ENCODE measurements at regions not wholly inside any gene's neighbourhood (a gene's known extent, or its start where the extent isn't known, plus 50 kb on each side); places are given as distances from the start of the nearest gene placed in this dataset.

- DNase-seq: no peak
Measured at GRCh38 chr20:57038608-57039440, 227.6 kb downstream of the BMP7 start.

DNA sequence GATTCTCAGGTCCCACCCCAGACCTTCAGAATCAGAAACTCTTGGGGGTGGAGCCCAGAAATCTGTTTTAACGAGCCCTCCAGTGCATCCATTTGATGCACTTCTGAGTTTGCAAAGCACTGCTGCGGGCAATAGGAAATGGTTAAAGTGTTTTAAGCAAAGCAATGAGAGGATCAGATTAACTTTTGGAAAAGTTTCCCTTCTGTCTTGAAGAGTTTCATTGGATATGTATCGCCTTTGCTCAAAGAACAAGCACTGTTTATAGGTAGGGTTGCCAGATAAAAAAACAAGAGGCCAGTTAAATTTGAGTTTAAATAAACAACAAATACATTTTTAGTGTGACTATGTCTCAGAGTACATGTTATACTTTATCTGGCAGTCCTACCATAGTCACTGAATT lies 226.0 kb downstream of the BMP7 start:
- DNase-seq: no peak

GRCh38 chr20:57040924-57041323 lies 225.5 kb downstream of the BMP7 start:
- no peak for DNase-seq

DNA sequence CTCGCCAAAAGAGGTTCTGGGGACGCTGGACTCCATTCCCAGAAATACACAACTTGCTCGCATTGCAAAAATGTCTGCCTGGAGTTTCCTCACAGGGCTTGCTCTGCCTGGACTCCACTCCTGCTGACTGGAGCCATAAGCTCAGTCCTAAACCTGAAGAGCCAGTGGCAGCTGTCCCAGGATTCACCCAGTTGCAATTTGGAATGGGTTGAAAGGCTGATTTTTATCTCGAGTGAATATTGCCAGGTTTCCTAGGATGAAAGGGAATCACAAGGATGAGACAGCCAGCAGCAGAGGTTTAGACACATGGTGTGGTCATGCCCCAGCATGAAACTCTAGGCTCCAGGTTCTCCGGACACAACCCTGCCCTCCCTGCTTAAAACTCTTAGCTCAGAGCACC lies 223.3 kb downstream of the BMP7 start:
- DNase-seq: no peak

- DNase-seq: no peak
Measured at GRCh38 chr20:57043669-57044268, 222.7 kb downstream of the BMP7 start.

- DNase-seq: no peak
Measured at GRCh38 chr20:57047281-57048026, 219.0 kb downstream of the BMP7 start.

- no peak for DNase-seq
Measured at GRCh38 chr20:57048027-57048869, 218.2 kb downstream of the BMP7 start.

- DNase-seq: no peak
Measured at GRCh38 chr20:57049296-57049695, 217.1 kb downstream of the BMP7 start.

GRCh38 chr20:57051096-57051495 lies 215.3 kb downstream of the BMP7 start:
- DNase-seq: no peak

DNA sequence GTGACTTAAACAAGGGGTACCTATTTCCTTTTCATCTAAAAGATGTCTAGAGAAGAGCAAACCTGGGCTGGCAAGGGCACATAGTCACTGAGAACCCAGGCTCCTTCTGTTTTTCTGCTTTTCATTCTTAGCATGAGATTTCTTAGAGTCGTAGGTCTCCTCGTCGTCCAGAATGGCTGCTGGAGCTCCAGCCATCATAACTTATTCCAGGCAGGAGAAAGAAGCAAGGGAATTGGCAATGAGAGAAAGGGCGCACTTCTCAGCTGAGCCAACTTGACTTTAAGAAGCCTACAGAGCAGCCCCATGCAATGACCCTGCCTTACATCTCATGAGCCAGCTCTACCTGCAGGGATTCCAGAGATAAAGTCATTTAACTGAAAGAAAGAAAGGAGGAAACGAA lies 213.4 kb downstream of the BMP7 start:
- DNase-seq: no peak

- DNase-seq: no peak
Measured at GRCh38 chr20:57053793-57054552, 212.5 kb downstream of the BMP7 start.

DNA sequence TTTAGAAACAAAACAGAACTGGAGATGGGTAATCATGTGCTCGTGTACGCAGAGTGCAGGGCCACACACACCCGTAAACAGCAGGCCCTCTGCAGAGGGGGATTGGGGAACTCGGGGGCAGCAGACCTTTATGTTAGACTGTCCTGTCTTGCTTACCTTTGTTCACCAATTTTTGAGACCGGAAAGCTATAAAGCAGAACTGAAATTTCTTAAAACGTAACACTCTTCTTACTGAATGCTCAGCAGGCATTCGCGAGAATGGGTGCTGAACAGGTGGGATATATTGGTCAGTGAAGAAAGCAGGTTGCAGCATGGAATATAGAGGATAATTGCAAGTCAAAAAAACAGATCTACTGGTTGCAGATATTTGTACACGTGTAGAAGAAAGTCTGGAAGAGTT lies 211.1 kb downstream of the BMP7 start:
- DNase-seq: no peak

DNA sequence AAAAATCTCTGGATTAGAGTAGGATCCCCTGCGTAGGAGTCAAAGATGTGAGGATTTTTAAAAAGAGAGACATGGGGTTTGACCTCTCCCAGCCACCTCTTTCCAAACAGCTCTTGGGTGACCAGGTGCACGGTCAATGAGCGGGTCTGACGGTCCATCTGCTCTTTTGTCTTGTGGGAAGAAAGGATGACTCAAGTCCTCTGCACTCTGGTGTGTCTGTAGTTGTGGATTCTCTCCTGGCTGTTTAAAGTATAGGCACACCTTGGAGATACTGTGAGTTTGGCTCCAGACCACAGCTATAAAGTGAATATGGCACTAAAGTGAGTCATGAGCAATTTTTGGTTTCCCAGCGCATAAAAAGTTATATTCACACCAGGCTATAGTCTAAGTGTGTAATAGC lies 209.8 kb downstream of the BMP7 start:
- no peak for DNase-seq

DNA sequence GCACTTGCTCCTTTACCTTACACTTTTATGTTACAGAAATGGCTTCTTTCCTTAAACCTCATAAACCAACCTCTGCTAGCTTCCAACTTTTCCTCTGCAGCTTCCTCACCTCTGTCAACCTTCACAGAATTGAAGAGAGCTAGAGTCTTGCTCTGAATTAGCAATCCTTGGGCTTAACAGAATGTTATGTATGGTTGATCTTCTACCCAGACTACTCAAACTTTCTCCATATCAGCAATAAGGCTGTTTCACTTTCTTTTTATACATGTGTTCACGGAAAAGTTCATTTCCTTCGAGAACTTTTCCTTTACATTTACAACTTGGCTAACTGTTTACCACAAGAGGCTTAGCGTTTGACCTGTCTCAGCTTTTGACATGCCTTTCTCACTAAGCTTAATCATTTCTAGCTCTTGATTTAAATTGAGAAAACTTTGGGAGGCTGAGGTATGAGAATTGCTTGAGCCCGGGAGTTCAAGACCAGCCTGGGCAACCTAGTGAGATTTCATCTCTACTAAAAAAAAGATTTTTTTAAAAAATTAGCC lies 207.3 kb downstream of the BMP7 start:
- no peak for DNase-seq

DNA sequence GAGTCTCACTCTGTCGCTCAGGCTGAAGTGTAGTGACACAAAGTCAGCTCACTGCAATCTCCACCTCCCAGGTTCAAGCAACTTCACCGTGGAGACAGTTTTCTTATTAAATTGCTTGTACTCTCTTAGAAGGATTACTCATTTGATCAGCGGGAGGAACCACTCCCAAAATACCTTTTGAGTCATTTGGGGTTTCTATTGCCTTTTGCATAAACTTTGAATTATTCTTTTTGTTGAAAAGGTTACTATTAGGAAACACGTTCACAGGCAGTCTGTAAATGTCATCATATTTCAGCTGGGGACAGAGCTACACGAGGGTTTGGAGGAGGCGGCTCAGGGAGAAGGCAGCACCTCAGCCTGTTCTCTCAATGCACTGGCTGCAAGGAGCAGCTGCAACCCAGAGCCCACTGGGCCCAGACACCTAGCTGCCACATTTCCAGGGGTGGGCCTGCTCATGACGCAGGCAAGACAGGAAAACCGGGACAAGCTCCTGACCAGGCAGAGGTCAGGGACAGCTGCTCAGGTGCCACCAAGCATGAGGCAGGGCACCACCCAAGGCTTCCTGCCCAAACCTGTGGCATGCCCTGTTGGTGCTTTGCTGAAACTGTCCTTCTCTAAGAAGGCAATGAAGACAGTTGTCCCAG lies 205.9 kb downstream of the BMP7 start:
- DNase-seq: no peak

GRCh38 chr20:57061051-57061900 lies 205.2 kb downstream of the BMP7 start:
- no peak for DNase-seq

DNA sequence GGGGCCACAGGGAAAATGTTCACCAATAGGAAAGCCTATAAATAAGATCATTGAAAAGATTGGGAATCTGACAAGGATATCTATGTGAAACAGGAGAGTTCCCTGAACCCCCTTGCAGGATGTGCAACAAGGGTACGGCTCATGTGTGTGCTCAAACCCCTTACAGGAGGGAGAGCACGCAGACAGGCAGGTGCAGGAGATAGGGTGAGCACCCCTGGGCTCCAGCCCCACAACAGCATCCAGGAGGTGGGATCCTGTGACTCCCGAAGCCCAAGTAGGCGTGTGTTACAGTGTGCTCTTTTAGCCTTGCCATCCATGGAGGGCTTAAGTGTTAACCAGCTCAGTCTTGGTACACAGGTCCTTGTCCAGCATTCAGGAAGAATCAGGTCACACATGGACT lies 204.2 kb downstream of the BMP7 start:
- DNase-seq: no peak

DNA sequence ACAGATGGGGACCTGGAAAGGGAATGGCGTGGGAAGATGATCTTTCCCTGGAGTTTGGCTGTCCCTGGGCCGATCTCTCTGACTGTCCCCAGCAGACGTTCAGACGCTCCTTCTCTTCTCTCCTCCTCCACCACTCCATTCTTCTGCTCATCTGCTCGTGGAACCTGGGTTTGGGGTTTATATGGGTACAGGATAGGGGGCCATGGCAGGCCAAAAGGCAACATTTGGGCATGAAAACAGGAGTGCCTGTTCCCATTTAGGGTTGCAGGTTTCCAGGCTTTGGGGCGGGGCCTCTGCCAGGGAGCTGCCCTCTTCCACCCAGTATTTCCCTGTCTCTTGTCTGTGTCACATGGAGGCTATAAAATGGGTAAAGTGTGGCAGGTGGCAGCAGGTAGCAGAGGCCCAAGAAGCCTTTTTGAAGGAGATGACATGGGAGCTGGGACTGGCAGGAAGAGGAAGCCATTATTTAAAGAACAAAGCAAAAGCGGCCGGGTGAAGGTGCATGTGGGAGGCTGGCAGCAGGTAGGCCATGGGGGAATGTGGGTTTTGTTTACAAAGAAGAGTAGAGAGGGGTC lies 203.7 kb downstream of the BMP7 start:
- DNase-seq: no peak

DNA sequence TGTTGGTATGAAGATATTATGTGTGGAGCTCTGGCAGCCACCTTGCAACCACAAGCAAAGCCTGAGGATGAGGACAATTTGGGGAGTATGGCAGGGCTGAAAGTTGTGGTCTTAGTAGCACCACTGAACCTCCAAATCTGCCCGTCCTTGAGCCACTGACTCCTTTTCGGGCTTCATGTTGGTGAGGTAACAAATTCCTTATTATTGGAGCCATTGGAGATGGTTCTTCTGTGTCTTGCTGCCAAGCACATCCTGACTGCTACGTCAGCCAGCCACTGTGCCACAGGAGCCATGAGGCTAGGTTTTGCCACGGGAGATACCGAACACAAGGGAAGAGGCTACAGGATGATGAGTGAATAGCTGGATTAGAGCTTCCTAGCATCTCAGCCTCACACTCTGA lies 201.6 kb downstream of the BMP7 start:
- no peak for DNase-seq

- DNase-seq: no peak
Measured at GRCh38 chr20:57065646-57066045, 200.8 kb downstream of the BMP7 start.

All from GF-D8 (cell line).